HG03025 (cell line): ENCODE measurements at regions not wholly inside any gene's neighbourhood (a gene's known extent, or its start where the extent isn't known, plus 50 kb on each side); places are given as distances from the start of the nearest gene placed in this dataset.
"Not testable (repeated sequence)": the region's sequence is repeated elsewhere in the genome, so short reads cannot be mapped to it uniquely, and the experiment has no call there.

Source experiments
- ATAC-seq: cut with Tn5 transposase; IDR thresholded peaks from one replicate; pipeline ENCODE4 v1.9.1; 2021; ENCODE audit warnings: mild to moderate bottlenecking, moderate library complexity; ENCODE audit not compliant: unreplicated experiment, low FRiP score

DNA sequence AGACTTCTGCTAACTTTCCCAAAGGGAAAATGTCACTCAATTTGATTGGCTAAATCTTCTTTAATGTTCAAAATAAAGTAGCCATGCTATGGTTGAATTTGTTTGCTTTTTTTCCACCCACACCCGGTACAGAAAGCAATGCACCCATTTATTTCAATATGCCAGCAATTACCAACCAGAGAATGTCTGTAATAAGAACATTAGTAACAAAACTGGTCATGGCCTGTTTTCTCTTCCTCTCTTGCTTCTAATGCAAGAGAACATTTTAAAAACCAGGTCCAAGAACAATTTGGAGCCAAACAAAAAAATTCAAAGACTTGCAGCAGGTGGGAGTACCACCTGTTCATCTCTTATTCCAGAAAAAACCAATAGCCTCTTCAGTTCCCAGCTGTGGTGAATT lies 1108.8 kb upstream of the PCDH20 start:
- ATAC-seq, result peak; percentile 57

DNA sequence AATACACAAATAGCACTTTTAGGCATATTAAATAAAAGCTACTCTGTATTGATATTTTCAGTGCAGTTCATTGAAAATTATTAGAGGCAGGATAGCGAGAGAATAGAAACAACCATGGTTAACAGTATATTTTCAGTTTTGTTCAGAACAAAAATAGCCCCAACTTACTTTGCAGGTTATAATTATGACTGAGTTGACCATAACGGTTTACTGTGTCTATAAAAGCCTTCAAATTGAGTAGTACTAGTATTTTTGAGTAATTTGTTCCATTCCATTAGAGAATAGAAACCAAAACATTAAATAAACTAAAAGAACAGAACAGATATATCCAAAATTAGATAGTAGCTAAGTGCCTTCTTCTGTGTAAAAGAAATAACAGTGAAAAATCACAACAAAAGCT lies 1108.4 kb upstream of the PCDH20 start:
- peak; percentile 97 for ATAC-seq

DNA sequence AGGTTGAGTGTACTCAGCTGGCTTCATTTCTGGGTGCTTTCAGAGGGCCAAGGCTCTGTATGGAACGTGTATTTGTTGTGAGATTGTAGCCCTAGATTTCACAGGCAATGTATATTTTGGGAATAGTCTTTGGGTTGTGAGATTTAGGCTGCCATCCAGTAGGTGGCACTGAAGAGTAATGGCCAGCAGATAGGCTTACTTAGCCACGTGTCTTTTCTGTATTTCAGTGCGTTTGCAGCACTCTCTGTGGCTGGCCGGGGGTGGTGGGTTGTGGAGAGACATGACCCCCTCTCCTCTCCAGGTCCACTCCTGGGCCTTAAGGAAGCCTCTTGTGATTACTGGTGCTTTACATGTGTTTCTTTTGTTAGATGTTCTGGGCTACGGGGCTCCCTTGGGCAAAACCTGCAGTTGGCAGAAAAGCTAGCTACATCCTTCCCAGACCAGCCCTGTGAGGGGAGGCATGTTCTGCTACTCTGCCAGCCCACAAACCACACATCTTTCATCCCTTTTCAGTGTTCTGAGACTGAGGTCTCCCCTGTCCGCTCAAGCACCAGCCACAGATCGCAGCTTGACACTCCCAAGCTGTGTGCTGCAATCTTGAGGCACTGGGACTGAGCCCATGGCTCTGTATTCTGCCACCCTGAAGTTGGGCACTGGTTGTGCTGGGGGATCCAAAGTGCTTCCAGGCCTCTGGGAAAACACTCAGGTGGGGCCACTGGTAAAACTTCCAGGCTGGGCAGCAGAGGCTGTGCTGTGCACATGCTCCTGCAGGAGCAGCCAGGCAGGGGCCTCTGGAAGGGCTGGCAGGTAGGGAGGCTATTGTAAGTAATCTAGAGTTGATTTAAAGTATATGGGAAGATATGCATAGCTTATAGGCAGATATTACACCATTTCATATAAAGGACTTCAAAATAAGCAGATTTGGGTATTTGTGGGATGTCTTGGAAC lies 1096.8 kb upstream of the PCDH20 start:
- peak; percentile 94 for ATAC-seq

DNA sequence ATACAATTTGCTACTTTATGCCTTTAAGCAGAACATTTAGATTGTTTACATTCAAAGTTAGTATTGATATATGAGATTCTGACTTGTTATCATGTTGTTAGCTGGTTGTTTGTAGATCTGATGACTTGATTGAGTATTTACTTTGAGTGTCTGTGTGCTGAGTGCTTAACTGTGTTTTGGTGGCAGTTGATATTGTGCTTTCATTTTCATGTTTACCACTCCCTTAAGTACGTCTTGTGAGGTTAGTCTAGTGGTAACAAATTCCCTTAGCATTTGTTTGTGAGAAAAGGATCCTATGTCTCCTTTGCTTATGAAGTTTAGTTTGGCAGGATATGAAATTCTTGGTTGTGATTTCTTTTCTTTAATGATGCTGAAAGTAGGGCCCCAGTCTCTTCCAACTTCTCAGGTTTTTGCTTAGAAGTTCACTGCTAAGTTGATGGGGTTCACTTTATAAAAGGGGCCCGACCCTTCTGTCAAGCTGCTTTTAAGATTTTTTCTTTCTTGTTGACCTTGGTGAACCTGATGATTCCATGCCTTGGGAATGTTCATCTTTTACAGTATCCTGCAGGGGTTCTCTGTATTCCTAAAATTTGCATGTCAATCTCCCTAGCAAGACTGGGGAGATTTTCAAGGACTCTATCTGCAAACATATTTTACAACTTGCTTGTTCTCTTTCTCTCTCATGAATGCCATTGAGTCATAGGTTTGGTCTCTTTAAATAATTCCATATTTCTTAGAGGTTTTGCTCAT lies 1095.4 kb upstream of the PCDH20 start:
- peak; percentile 45 for ATAC-seq

GRCh38 chr13:62502588-62502987 lies 1086.9 kb upstream of the PCDH20 start:
- no peak for ATAC-seq

- no peak for ATAC-seq
These were observed 1074.1 kb upstream of the PCDH20 start for GRCh38 chr13:62489731-62490130.

- no peak for ATAC-seq
These were observed 1068.1 kb upstream of the PCDH20 start for GRCh38 chr13:62483774-62484173.

- no peak for ATAC-seq
These were observed 1066.7 kb upstream of the PCDH20 start for GRCh38 chr13:62482351-62482750.

GRCh38 chr13:62473944-62474237 lies 1058.2 kb upstream of the PCDH20 start:
- no peak for ATAC-seq

DNA sequence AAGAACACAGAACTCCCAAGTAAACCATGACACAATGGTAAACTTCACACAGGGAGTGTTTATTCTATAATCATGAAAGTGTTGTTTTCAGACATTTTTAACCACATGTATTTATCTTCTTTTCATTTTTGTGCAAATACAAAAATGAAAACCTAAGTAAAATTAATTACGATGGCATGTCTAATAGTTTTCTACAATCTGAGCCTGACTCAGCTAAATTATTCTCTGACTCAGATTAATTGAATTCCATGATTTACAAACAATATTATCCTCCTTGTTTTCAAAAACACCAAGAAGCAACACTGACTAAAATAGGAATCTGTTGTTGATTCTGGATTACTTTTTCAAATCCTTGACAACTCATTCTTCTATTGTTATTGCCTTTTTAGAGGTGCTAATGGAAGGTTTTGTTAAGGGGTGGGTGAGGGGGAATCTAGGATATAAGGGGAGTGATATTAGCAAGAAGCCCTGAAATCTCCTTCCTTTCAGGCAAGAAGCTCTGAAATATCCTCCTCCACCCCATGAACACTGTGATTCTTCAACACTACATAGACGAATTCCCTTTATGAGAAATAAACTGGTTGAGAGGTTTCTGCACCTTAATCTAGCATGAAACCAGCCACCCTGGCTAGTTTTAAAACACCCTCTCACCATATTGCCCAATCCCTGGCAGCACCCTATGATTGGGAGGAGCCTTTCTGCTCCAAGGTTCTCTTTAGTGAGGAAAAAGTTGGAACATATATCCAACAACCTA lies 1057.7 kb upstream of the PCDH20 start:
- no peak for ATAC-seq

- ATAC-seq, result no peak
These were observed 1038.1 kb upstream of the PCDH20 start for GRCh38 chr13:62453761-62454160.

DNA sequence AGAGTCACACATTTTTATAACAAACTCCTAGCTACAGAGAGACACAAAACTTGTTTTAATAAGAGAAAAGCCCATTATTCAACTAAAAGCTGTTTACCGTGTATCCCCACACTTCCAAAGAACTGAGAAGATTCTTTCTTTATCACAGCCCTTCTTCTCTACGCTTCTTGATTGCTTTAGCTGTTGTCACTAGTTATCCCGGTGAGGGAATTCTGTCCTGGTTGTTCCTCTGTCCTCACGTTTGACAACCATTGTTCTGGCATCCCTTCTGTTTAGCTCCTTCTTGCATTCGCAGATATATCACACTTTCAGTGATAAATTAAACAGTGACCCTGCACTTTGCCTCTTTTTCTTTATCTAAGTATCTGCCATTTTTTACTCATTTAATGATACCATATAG lies 1035.1 kb upstream of the PCDH20 start:
- no peak for ATAC-seq

DNA sequence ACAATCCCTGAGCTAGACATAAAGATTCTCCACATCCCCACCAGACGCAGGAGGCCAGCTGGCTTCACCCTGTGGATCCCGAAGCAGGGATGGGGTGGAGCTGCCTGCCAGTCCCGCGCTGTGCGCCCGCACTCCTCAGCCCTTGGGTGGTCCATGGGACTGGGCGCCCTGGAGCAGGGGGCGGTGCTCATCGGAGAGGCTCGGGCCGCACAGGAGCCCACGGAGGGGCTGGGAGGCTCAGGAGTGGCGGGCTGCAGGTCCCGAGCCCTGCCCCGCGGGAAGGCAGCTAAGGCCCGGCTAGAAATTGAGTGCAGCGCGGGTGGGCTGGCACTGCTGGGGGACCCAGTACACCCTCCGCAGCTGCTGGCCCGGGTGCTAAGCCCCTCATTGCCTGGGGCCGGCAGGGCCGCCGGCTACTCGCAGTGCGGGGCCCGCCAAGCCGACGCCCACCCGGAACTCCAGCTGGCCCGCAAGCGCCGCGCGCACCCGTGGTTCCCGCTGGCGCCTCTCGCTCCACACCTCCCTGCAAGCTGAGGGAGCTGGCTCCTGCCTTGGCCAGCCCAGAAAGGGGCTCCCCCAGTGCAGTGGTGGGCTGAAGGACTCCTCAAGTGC lies 1032.2 kb upstream of the PCDH20 start:
- ATAC-seq, result not testable (repeated sequence)

GRCh38 chr13:62444805-62445204 lies 1029.2 kb upstream of the PCDH20 start:
- no peak for ATAC-seq

GRCh38 chr13:62434081-62434480 lies 1018.4 kb upstream of the PCDH20 start:
- ATAC-seq, result no peak

- no peak for ATAC-seq
These were observed 1018.0 kb upstream of the PCDH20 start for GRCh38 chr13:62433660-62434059.

- ATAC-seq, result no peak
These were observed 1017.3 kb upstream of the PCDH20 start for GRCh38 chr13:62432906-62433305.

- no peak for ATAC-seq
These were observed 1016.6 kb upstream of the PCDH20 start for GRCh38 chr13:62432295-62432694.

- no peak for ATAC-seq
These were observed 1016.2 kb upstream of the PCDH20 start for GRCh38 chr13:62431852-62432251.

DNA sequence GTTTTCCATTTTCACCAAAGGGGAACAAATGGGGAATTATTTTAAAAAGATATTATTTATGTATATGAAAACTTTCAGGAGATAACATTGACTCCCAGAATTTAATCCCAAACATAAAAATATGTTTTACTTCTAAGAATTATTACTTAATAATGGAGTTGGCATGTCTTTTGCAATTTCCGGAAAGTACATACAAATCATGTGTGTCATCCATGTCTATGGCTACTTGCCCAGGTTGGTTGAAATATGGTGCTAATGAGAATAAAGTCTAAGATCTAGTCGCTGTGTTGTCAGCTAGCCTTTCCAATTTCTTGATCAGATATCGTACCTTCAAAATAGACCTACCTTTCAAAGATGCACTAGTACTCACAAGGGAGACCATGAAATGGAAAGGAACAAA lies 1003.2 kb upstream of the PCDH20 start:
- no peak for ATAC-seq

GRCh38 chr13:62418376-62418775 lies 1002.7 kb upstream of the PCDH20 start:
- ATAC-seq, result no peak
